CD4-positive, alpha-beta T cell treated with Interferon gamma for 1 hour (primary cell): ENCODE measurements at regions not wholly inside any gene's neighbourhood (a gene's known extent, or its start where the extent isn't known, plus 50 kb on each side); places are given as distances from the start of the nearest gene placed in this dataset.
"Not testable (repeated sequence)": the region's sequence is repeated elsewhere in the genome, so short reads cannot be mapped to it uniquely, and the experiment has no call there.

ENCODE experiments used
- DNase-seq: peaks from one replicate; pipeline ENCODE4 v3.0.0-alpha.2; 2020

GRCh38 chr9:99488131-99489059, 266.3 kb downstream of the SEC61B start:
- no peak for DNase-seq

GRCh38 chr9:99489060-99489413, 267.0 kb downstream of the SEC61B start:
- no peak for DNase-seq

- no peak for DNase-seq
These were observed 268.6 kb downstream of the SEC61B start for GRCh38 chr9:99490729-99491128.

GRCh38 chr9:99491408-99492158, 269.5 kb downstream of the SEC61B start:
- DNase-seq, result no peak

- DNase-seq, result no peak
These were observed 275.6 kb downstream of the SEC61B start for GRCh38 chr9:99497641-99498040.

GRCh38 chr9:99498979-99499378, 276.9 kb downstream of the SEC61B start:
- DNase-seq, result not testable (repeated sequence)

GRCh38 chr9:99505936-99506335, 283.9 kb downstream of the SEC61B start:
- no peak for DNase-seq

- DNase-seq, result no peak
These were observed 284.8 kb downstream of the SEC61B start for GRCh38 chr9:99506747-99507348.

- no peak for DNase-seq
These were observed 287.1 kb downstream of the SEC61B start for GRCh38 chr9:99509065-99509745.

GRCh38 chr9:99509900-99510535, 287.9 kb downstream of the SEC61B start:
- DNase-seq, result no peak

GRCh38 chr9:99511723-99512122, 289.6 kb downstream of the SEC61B start:
- no peak for DNase-seq

- no peak for DNase-seq
These were observed 291.5 kb downstream of the SEC61B start for GRCh38 chr9:99513441-99514112.

- peak; percentile 13 for DNase-seq
These were observed 293.0 kb downstream of the SEC61B start for GRCh38 chr9:99515093-99515492.

- DNase-seq, result no peak
These were observed 294.0 kb downstream of the SEC61B start for GRCh38 chr9:99515895-99516656.

GRCh38 chr9:99516657-99517049, 294.6 kb downstream of the SEC61B start:
- DNase-seq, result no peak

GRCh38 chr9:99523838-99524237, 297.8 kb upstream of the NR4A3 start:
- no peak for DNase-seq

GRCh38 chr9:99531313-99531712, 290.4 kb upstream of the NR4A3 start:
- no peak for DNase-seq

- no peak for DNase-seq
These were observed 288.3 kb upstream of the NR4A3 start for GRCh38 chr9:99533421-99533820.

GRCh38 chr9:99537996-99538395, 283.7 kb upstream of the NR4A3 start:
- no peak for DNase-seq

- no peak for DNase-seq
These were observed 277.2 kb upstream of the NR4A3 start for GRCh38 chr9:99544526-99544925.

- no peak for DNase-seq
These were observed 272.2 kb upstream of the NR4A3 start for GRCh38 chr9:99549441-99549840.
